22Rv1 (cell line): ENCODE measurements at regions not wholly inside any gene's neighbourhood (a gene's known extent, or its start where the extent isn't known, plus 50 kb on each side); places are given as distances from the start of the nearest gene placed in this dataset.

Experiments used
- H3K27ac ChIP-seq: fragments of 450-650 bp; 2 replicates; pipeline ENCODE4 v1.5.1; 2017
- CTCF ChIP-seq: fragments of 450-650 bp; IDR thresholded peaks from 2 replicates; pipeline ENCODE4 v1.5.1; 2017; ENCODE audit warnings: mild to moderate bottlenecking
- ZFX ChIP-seq: fragments of 450-650 bp; IDR thresholded peaks from 2 replicates; pipeline ENCODE4 v1.6.1; 2017; ENCODE audit warnings: antibody characterized with exemption, borderline replicate concordance

GRCh38 chr2:21254170-21254965, 130.6 kb downstream of the TDRD15 start:
- no peak for TF ChIP-seq ZFX
- TF ChIP-seq CTCF, result no peak
- no peak overlapping the region for H3K27ac ChIP-seq

GRCh38 chr2:21256006-21256405, 132.2 kb downstream of the TDRD15 start:
- no peak overlapping the region for H3K27ac ChIP-seq
- TF ChIP-seq CTCF (no peak), ZFX (no peak)

- TF ChIP-seq ZFX (no peak), CTCF (no peak)
- H3K27ac ChIP-seq, result no peak overlapping the region
Measured at GRCh38 chr2:21257621-21258020, 133.9 kb downstream of the TDRD15 start.

- H3K27ac ChIP-seq, result no peak overlapping the region
- TF ChIP-seq ZFX, result no peak
- TF ChIP-seq CTCF, result no peak
Measured at GRCh38 chr2:21258082-21258481, 134.3 kb downstream of the TDRD15 start.

- no peak for TF ChIP-seq CTCF
- no peak for TF ChIP-seq ZFX
Measured at GRCh38 chr2:21260311-21260710, 136.5 kb downstream of the TDRD15 start.

GRCh38 chr2:21261591-21261990, 137.8 kb downstream of the TDRD15 start:
- H3K27ac ChIP-seq, result no peak overlapping the region
- TF ChIP-seq CTCF (no peak), ZFX (no peak)

More at GRCh38 chr2:21260311-21260710, 136.5 kb downstream of the TDRD15 start:
- no peak overlapping the region for H3K27ac ChIP-seq

- TF ChIP-seq CTCF (no peak), ZFX (no peak)
- H3K27ac ChIP-seq, result no peak overlapping the region
Measured at GRCh38 chr2:21262426-21262940, 138.7 kb downstream of the TDRD15 start.
